H9 (cell line): ENCODE measurements at regions not wholly inside any gene's neighbourhood (a gene's known extent, or its start where the extent isn't known, plus 50 kb on each side); places are given as distances from the start of the nearest gene placed in this dataset.

Experiments used
- DNase-seq: peaks from one replicate; pipeline ENCODE4 v3.0.0-alpha.2; 2017
- H2AFZ ChIP-seq: one replicate; pipeline ENCODE4 v1.6.1; 2013; ENCODE audit warnings: mild to moderate bottlenecking, low read length, control low read depth, moderate library complexity
- H2AK5ac ChIP-seq: 2 replicates; pipeline ENCODE4 v1.6.1; 2013; ENCODE audit warnings: low read length, control low read depth, mixed read lengths; ENCODE audit not compliant: insufficient read length
- H2BK120ac ChIP-seq: one replicate; pipeline ENCODE4 v1.6.1; 2013; ENCODE audit warnings: low read depth, mild to moderate bottlenecking, low read length, control low read depth, inconsistent platforms; ENCODE audit not compliant: poor library complexity, severe bottlenecking
- H2BK12ac ChIP-seq: 2 replicates; pipeline ENCODE4 v1.6.1; 2013; ENCODE audit warnings: low read length, control low read depth, mixed read lengths, low read depth; ENCODE audit not compliant: insufficient read length
- H2BK15ac ChIP-seq: 2 replicates; pipeline ENCODE4 v1.6.1; 2013; ENCODE audit warnings: low read depth, low read length, control low read depth
- H2BK20ac ChIP-seq: one replicate; pipeline ENCODE4 v1.6.1; 2013; ENCODE audit warnings: low read depth, mild to moderate bottlenecking, low read length, control low read depth, inconsistent platforms; ENCODE audit not compliant: poor library complexity, severe bottlenecking
- H2BK5ac ChIP-seq: 2 replicates; pipeline ENCODE4 v1.6.1; 2013; ENCODE audit warnings: low read length, control low read depth, mixed read lengths; ENCODE audit not compliant: insufficient read length
- H3K14ac ChIP-seq: 2 replicates; pipeline ENCODE4 v1.6.1; 2013; ENCODE audit warnings: low read length, control low read depth; ENCODE audit not compliant: insufficient read depth
- H3K18ac ChIP-seq: 2 replicates; pipeline ENCODE4 v1.6.1; 2013; ENCODE audit warnings: low read depth, mild to moderate bottlenecking, mixed read lengths, low read length, control low read depth; ENCODE audit not compliant: insufficient read length
- H3K23ac ChIP-seq: 2 replicates; pipeline ENCODE4 v1.6.1; 2013; ENCODE audit warnings: low read length, control low read depth, mixed read lengths, low read depth; ENCODE audit not compliant: insufficient read length
- H3K23me2 ChIP-seq: 2 replicates; pipeline ENCODE4 v1.6.1; 2013; ENCODE audit warnings: low read depth, mild to moderate bottlenecking, mixed read lengths, low read length, control low read depth; ENCODE audit not compliant: insufficient read length, poor library complexity, severe bottlenecking
- H3K27ac ChIP-seq: 2 replicates; pipeline ENCODE4 v1.5.1; 2013; ENCODE audit warnings: low read length, control low read depth, mixed read lengths, low read depth; ENCODE audit not compliant: insufficient read length
- H3K27me3 ChIP-seq: 2 replicates; pipeline ENCODE4 v1.6.1; 2013; ENCODE audit warnings: low read length, control low read depth, inconsistent platforms; ENCODE audit not compliant: insufficient read depth
- H3K4ac ChIP-seq: 2 replicates; pipeline ENCODE4 v1.6.1; 2013; ENCODE audit warnings: low read depth, mild to moderate bottlenecking, control low read depth, inconsistent platforms, low read length, moderate library complexity
- H3K4me1 ChIP-seq: 2 replicates; pipeline ENCODE4 v1.6.1; 2013; ENCODE audit warnings: low read length, control low read depth, inconsistent platforms; ENCODE audit not compliant: insufficient read depth
- H3K4me2 ChIP-seq: 2 replicates; pipeline ENCODE4 v1.6.1; 2013; ENCODE audit warnings: low read length, control low read depth, mixed read lengths; ENCODE audit not compliant: insufficient read length, insufficient read depth
- H3K56ac ChIP-seq: 2 replicates; pipeline ENCODE4 v1.6.1; 2013; ENCODE audit warnings: low read depth, mild to moderate bottlenecking, mixed read lengths, low read length, control low read depth; ENCODE audit not compliant: insufficient read length
- H3K79me1 ChIP-seq: 2 replicates; pipeline ENCODE4 v1.6.1; 2013; ENCODE audit warnings: low read depth, mild to moderate bottlenecking, moderate library complexity, low read length, control low read depth, inconsistent platforms; ENCODE audit not compliant: insufficient read depth, poor library complexity, severe bottlenecking
- H3K79me2 ChIP-seq: 2 replicates; pipeline ENCODE4 v1.6.1; 2013; ENCODE audit warnings: low read length, control low read depth, inconsistent platforms; ENCODE audit not compliant: insufficient read depth
- H3K9ac ChIP-seq: 2 replicates; pipeline ENCODE4 v1.6.1; 2013; ENCODE audit warnings: low read length, control low read depth, mixed read lengths; ENCODE audit not compliant: insufficient read length; ENCODE audit errors: extremely low read depth
- H3K9me3 ChIP-seq: one replicate; pipeline ENCODE4 v1.6.1; 2013; ENCODE audit warnings: low read depth, low read length, inconsistent platforms; ENCODE audit not compliant: control insufficient read depth
- H3T11ph ChIP-seq: one replicate; pipeline ENCODE4 v1.6.1; 2013; ENCODE audit warnings: mild to moderate bottlenecking, low read length, control low read depth, inconsistent platforms
- H4K20me1 ChIP-seq: one replicate; pipeline ENCODE4 v1.6.1; 2013; ENCODE audit not compliant: control insufficient read depth, insufficient read length, insufficient read depth
- H4K5ac ChIP-seq: 2 replicates; pipeline ENCODE4 v1.6.1; 2013; ENCODE audit warnings: low read depth, mild to moderate bottlenecking, mixed read lengths, low read length, control low read depth; ENCODE audit not compliant: insufficient read length
- H4K8ac ChIP-seq: replicated peaks from 2 replicates; pipeline ENCODE4 v1.6.1; 2013; ENCODE audit warnings: low read length, control low read depth, mixed read lengths, low read depth; ENCODE audit not compliant: insufficient read length
- H4K91ac ChIP-seq: 2 replicates; pipeline ENCODE4 v1.6.1; 2013; ENCODE audit warnings: low read depth, mild to moderate bottlenecking, moderate library complexity, mixed read lengths, low read length, control low read depth; ENCODE audit not compliant: insufficient read length
- H3K27ac Mint-ChIP-seq, 3 experiments: 2 replicates in 2 of 3; 3 replicates in 1 of 3; pipeline ENCODE4 v1.8.0; 2020 to 2021; ENCODE audit warnings: mixed read lengths in 3 of 3, mild to moderate bottlenecking in 1 of 3, moderate library complexity in 1 of 3
- H3K27me3 Mint-ChIP-seq: 2 replicates; pipeline ENCODE4 v1.8.0; 2021; ENCODE audit warnings: low read depth, mild to moderate bottlenecking, moderate library complexity, mixed read lengths
- H3K36me3 Mint-ChIP-seq, 3 experiments: 2 replicates in 2 of 3; 3 replicates in 1 of 3; pipeline ENCODE4 v1.8.0; 2020 to 2021; ENCODE audit warnings: low read depth in 3 of 3, mixed read lengths in 3 of 3; ENCODE audit not compliant: insufficient read depth in 1 of 3
- H3K4me1 Mint-ChIP-seq, 2 experiments: 2 replicates each; pipeline ENCODE4 v1.8.0; 2020; ENCODE audit warnings: mixed read lengths in 2 of 2
- H3K4me3 Mint-ChIP-seq, 2 experiments: 2 replicates in 1 of 2; 3 replicates in 1 of 2; pipeline ENCODE4 v1.8.0; 2020 to 2021; ENCODE audit warnings: mild to moderate bottlenecking in 2 of 2, mixed read lengths in 2 of 2, moderate library complexity in 1 of 2
- H3K9me3 Mint-ChIP-seq, 2 experiments: 2 replicates in 1 of 2; 3 replicates in 1 of 2; pipeline ENCODE4 v1.8.0; 2020; ENCODE audit warnings: mild to moderate bottlenecking in 2 of 2, mixed read lengths in 2 of 2, moderate library complexity in 1 of 2
- WGBS: extraction: QIAGEN DNeasy Blood & Tissue Kit; methylation state at CpG from one replicate; pipeline ENCODE4 v1.1.7; 2013; ENCODE audit warnings: missing lambda C conversion rate, low lambda C conversion rate, mixed read lengths; ENCODE audit not compliant: insufficient read length; ENCODE audit errors: extremely low coverage; 5-methylcytosine and 5-hydroxymethylcytosine counted together
- TF ChIP-seq, protein P1 (sequence below): fragments of 200-600 bp; sonication (generic); conservative IDR thresholded peaks from 3 replicates; pipeline ENCODE4 v1.8.0; 2021; ENCODE audit warnings: antibody characterized with exemption, mild to moderate bottlenecking

DNA sequence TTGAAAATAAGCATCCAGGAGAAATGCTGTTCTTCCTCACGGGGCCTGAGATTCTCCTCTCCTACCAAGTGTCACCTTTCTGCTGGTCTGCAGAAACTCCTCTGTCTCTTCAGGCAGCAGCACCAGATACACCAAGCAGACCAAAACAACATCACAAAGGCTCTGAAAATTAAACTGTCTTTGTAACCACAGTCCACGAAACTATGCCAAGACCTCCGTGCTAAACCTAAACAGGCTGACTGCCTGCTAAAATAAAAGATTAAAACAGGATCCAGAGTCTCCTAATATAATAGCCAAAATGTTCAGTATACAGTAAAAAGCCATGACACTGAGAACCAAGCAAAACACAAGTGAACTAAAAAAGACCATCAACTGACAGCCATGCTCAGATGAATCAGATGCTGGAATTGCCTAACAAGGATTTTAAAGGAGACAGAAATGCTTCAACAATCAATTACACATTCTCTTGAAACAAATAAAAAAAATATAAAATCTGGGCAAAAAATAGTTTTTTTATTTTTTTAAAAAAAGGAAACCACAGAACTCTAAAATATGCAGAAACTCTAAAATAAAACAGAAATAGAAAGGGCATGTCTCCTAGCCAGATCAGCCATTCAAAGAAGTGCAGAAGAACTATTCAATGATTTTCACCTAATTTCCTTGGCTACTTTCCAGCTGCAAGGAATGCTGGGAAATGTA is 50.3 kb upstream of the TOX3 start:
- no peak for DNase-seq
- H3K4ac ChIP-seq: no peak overlapping the region
- TF ChIP-seq, protein P1, sequence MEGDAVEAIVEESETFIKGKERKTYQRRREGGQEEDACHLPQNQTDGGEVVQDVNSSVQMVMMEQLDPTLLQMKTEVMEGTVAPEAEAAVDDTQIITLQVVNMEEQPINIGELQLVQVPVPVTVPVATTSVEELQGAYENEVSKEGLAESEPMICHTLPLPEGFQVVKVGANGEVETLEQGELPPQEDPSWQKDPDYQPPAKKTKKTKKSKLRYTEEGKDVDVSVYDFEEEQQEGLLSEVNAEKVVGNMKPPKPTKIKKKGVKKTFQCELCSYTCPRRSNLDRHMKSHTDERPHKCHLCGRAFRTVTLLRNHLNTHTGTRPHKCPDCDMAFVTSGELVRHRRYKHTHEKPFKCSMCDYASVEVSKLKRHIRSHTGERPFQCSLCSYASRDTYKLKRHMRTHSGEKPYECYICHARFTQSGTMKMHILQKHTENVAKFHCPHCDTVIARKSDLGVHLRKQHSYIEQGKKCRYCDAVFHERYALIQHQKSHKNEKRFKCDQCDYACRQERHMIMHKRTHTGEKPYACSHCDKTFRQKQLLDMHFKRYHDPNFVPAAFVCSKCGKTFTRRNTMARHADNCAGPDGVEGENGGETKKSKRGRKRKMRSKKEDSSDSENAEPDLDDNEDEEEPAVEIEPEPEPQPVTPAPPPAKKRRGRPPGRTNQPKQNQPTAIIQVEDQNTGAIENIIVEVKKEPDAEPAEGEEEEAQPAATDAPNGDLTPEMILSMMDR: no peak
- H3K4me1 ChIP-seq: no peaks in the 10 kb centered on the region; the same call in 1 of the 2 replicates
- no peaks in the 10 kb centered on the region for H3K27me3 ChIP-seq
- Mint-ChIP-seq H3K27me3 (0 out of 2 replicates have a peak, but pooled peaks cover 2% of the 10 kb centered on the region), H3K4me1 (peaks cover 7% of the 10 kb centered on the region in 2 experiments), H3K27ac (0 out of 7 replicates have a peak overlapping the region, but pooled peaks of 1 of the 3 experiments have one; percentile 28), H3K36me3 (no peaks in the 10 kb centered on the region), H3K9me3 (no peaks in the 10 kb centered on the region), H3K4me3 (no peak overlapping the region)
- H2BK120ac ChIP-seq: no peak overlapping the region
- no peaks in the 10 kb centered on the region for H3K79me1 ChIP-seq
- no peak overlapping the region for H2AK5ac ChIP-seq
- WGBS: no CpG with 5 or more reads among the region's 3 CpGs
- no peak overlapping the region for H3K18ac ChIP-seq
- H3K4me2 ChIP-seq: no peak overlapping the region
- no peak overlapping the region for H3K27ac ChIP-seq
- no peaks in the 10 kb centered on the region for H3K79me2 ChIP-seq
- H2BK15ac ChIP-seq: no peak overlapping the region
- no peak overlapping the region for H3K23ac ChIP-seq
- H4K91ac ChIP-seq: no peak overlapping the region
- no peaks in the 10 kb centered on the region for H3K23me2 ChIP-seq
- no peak overlapping the region for H3K9ac ChIP-seq
- H2AFZ ChIP-seq: no peak overlapping the region
- no peaks in the 10 kb centered on the region for H3K9me3 ChIP-seq
- no peak overlapping the region for H3K56ac ChIP-seq
- no peak overlapping the region for H2BK5ac ChIP-seq
- H2BK20ac ChIP-seq: no peak overlapping the region
- no peak overlapping the region for H4K5ac ChIP-seq
- no peak overlapping the region for H4K8ac ChIP-seq
- H3K14ac ChIP-seq: no peak overlapping the region
- H2BK12ac ChIP-seq: no peak overlapping the region
- H4K20me1 ChIP-seq: no peaks in the 10 kb centered on the region
- no peak overlapping the region for H3T11ph ChIP-seq
